Fibroblast of lung (primary cell): ENCODE measurements at regions not wholly inside any gene's neighbourhood (a gene's known extent, or its start where the extent isn't known, plus 50 kb on each side); places are given as distances from the start of the nearest gene placed in this dataset.

Experiments used
- DNase-seq, 2 donors: peaks; one replicate each; pipeline versions ENCODE4 v3.0.0 to v3.0.0-alpha.2; 2010; ENCODE audit warnings: low read depth in 2 of 2
- H2AFZ ChIP-seq: 2 replicates; pipeline ENCODE4 v1.5.1; 2012; ENCODE audit warnings: low read length, control low read depth, inconsistent platforms
- H3K27ac ChIP-seq: 2 replicates; pipeline ENCODE4 v1.5.1; 2011; ENCODE audit warnings: low read length, control low read depth; ENCODE audit not compliant: insufficient read depth
- H3K27me3 ChIP-seq: 2 replicates; pipeline ENCODE4 v1.5.1; 2011; ENCODE audit warnings: mild to moderate bottlenecking, low read length; ENCODE audit not compliant: control insufficient read depth, insufficient read depth
- H3K36me3 ChIP-seq: 2 replicates; pipeline ENCODE4 v1.5.1; 2011; ENCODE audit warnings: low read length; ENCODE audit not compliant: control insufficient read depth, insufficient read depth
- H3K4me1 ChIP-seq: 2 replicates; pipeline ENCODE4 v1.5.1; 2011; ENCODE audit warnings: low read length; ENCODE audit not compliant: control insufficient read depth, insufficient read depth; ENCODE audit errors: extremely low read depth
- H3K4me2 ChIP-seq: 2 replicates; pipeline ENCODE4 v1.5.1; 2011; ENCODE audit warnings: low read length, control low read depth; ENCODE audit not compliant: insufficient read depth; ENCODE audit errors: extremely low read depth
- H3K4me3 ChIP-seq, 4 experiments: fragments of 200-600 bp in 1 of 4; sonication (generic) in 1 of 4; replicated peaks in 1 of 4; 2 replicates each; pipeline ENCODE4 v1.5.1; 2011 to 2016; ENCODE audit warnings: low read length in 4 of 4, low read depth in 3 of 4, mild to moderate bottlenecking in 3 of 4, control low read depth in 2 of 4, inconsistent platforms in 1 of 4, mixed read lengths in 1 of 4; ENCODE audit not compliant: insufficient read depth in 1 of 4; ENCODE audit errors: control extremely low read depth in 1 of 4
- H3K79me2 ChIP-seq: 2 replicates; pipeline ENCODE4 v1.5.1; 2012; ENCODE audit warnings: mild to moderate bottlenecking, low read length, inconsistent platforms; ENCODE audit not compliant: control insufficient read depth, insufficient read depth
- H3K9ac ChIP-seq: 2 replicates; pipeline ENCODE4 v1.5.1; 2011; ENCODE audit warnings: mild to moderate bottlenecking, low read length, control low read depth; ENCODE audit not compliant: insufficient read depth
- H3K9me3 ChIP-seq: 2 replicates; pipeline ENCODE4 v1.5.1; 2012; ENCODE audit warnings: low read depth, low read length; ENCODE audit not compliant: control insufficient read depth, insufficient read depth
- H4K20me1 ChIP-seq: 2 replicates; pipeline ENCODE4 v1.5.1; 2011; ENCODE audit warnings: low read length; ENCODE audit not compliant: control insufficient read depth, insufficient read depth; ENCODE audit errors: extremely low read depth
- CTCF ChIP-seq, 2 donors: IDR thresholded peaks in 1 of 2; conservative IDR thresholded peaks in 1 of 2; 1 replicate in 1 of 2; 2 replicates in 1 of 2; pipeline ENCODE4 v1.5.1; 2011 to 2012; ENCODE audit warnings: low read length in 2 of 2, control low read depth in 1 of 2, inconsistent platforms in 1 of 2, low read depth in 1 of 2, mild to moderate bottlenecking in 1 of 2
- EZH2 ChIP-seq: IDR thresholded peaks from 2 replicates; pipeline ENCODE4 v1.5.1; 2012; ENCODE audit warnings: low read length, control low read depth, mild to moderate bottlenecking; ENCODE audit errors: missing control alignments

- H4K20me1 ChIP-seq: no peaks in the 10 kb centered on the region
- no peaks in the 10 kb centered on the region for H3K79me2 ChIP-seq
- no peaks in the 10 kb centered on the region for H3K27me3 ChIP-seq
- TF ChIP-seq EZH2 (no peak), CTCF (conservative IDR thresholded peaks at IDR 0.05 in 1 of 2, IDR thresholded peaks at IDR 0.05 in 1 of 2; ENCODE audit: low read depth in 1 of 2, low read length in 2 of 2) (no peak)
- H3K4me3 ChIP-seq: no peak overlapping the region
- H3K36me3 ChIP-seq: no peaks in the 10 kb centered on the region
- H3K9ac ChIP-seq: no peak overlapping the region
- no peak overlapping the region for H2AFZ ChIP-seq
- H3K4me1 ChIP-seq: no peaks in the 10 kb centered on the region
- no peak overlapping the region for H3K4me2 ChIP-seq
- DNase-seq: no peak
- H3K9me3 ChIP-seq: no peaks in the 10 kb centered on the region
- no peak overlapping the region for H3K27ac ChIP-seq
These were observed 2232.8 kb upstream of the WWC1 start for GRCh38 chr5:166058660-166059059.

GRCh38 chr5:166062094-166062493, 2229.4 kb upstream of the WWC1 start:
- no peak for DNase-seq
- no peak overlapping the region for H3K27ac ChIP-seq
- no peaks in the 10 kb centered on the region for H3K36me3 ChIP-seq
- H2AFZ ChIP-seq: no peak overlapping the region
- no peaks in the 10 kb centered on the region for H3K79me2 ChIP-seq
- H3K9ac ChIP-seq: no peak overlapping the region
- H4K20me1 ChIP-seq: no peaks in the 10 kb centered on the region
- TF ChIP-seq EZH2 (no peak), CTCF (conservative IDR thresholded peaks at IDR 0.05 in 1 of 2, IDR thresholded peaks at IDR 0.05 in 1 of 2; ENCODE audit: low read depth in 1 of 2, low read length in 2 of 2) (no peak)
- no peaks in the 10 kb centered on the region for H3K4me1 ChIP-seq
- H3K4me3 ChIP-seq: no peak overlapping the region
- no peaks in the 10 kb centered on the region for H3K9me3 ChIP-seq
- no peak overlapping the region for H3K4me2 ChIP-seq
- no peaks in the 10 kb centered on the region for H3K27me3 ChIP-seq

- Histone ChIP-seq H3K9ac (no peak overlapping the region), H3K79me2 (no peaks in the 10 kb centered on the region), H3K4me2 (no peak overlapping the region), H3K36me3 (no peaks in the 10 kb centered on the region), H4K20me1 (no peaks in the 10 kb centered on the region), H3K27me3 (no peaks in the 10 kb centered on the region), H3K4me3 (no peak overlapping the region), H3K27ac (no peak overlapping the region), H3K4me1 (no peaks in the 10 kb centered on the region), H2AFZ (no peak overlapping the region), H3K9me3 (no peaks in the 10 kb centered on the region)
- no peak for DNase-seq
- TF ChIP-seq EZH2: no peak
- TF ChIP-seq CTCF (conservative IDR thresholded peaks at IDR 0.05 in 1 of 2, IDR thresholded peaks at IDR 0.05 in 1 of 2; ENCODE audit: low read depth in 1 of 2, low read length in 2 of 2): no peak
These were observed 2228.7 kb upstream of the WWC1 start for GRCh38 chr5:166062719-166063118.
